ENCODE measurements at regions not wholly inside any gene's neighbourhood (a gene's known extent, or its start where the extent isn't known, plus 50 kb on each side); places are given as distances from the start of the nearest gene placed in this dataset.

DNA sequence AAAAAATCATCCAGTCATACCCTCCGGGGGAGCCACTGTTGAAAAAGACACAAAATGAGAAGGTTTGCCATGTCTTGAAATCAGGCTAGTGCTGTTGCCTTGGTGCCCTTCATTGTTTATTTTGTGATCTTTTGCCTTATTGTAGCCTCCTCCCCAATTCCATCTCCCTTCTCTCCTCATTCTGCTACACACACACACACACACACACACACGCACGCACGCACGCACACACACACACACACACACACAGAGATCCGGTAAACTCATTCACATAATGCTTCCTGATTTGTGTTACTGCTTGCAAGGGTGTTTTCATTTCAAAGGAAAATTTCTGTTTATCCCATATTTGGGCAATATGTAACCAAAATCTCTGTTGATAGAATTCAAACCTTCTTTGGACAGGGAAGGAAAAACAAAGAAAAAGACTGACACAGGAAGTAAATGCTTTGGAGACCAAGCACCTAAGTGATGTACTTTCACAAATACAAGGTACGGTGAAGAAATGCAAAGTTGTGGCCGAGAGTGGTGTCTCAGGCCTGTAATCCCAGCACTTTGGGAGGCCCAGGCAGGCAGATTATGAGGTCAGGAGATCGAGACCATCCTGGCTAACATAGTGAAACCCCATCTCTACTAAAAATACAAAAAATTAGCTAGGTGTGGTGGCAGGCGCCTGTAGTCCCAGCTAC is 141.1 kb upstream of the CDK13 start:
- TF ChIP-seq POLR2AphosphoS5 (IDR thresholded peaks at IDR 0.05; ENCODE audit: low read depth): no peak
- no peak for TF ChIP-seq SPI1 (IDR thresholded peaks at IDR 0.05; ENCODE audit: borderline replicate concordance, low read depth)
- DNase-seq (ENCODE audit: low read depth in 1 of 2, low spot score in 1 of 2): no peak
- H3K27me3 ChIP-seq (ENCODE audit: insufficient read depth, poor library complexity, severe bottlenecking): no peaks in the 10 kb centered on the region
- H3K4me3 ChIP-seq (replicated peaks; ENCODE audit: insufficient read depth, low read length): no peak overlapping the region
- no peak overlapping the region for H3K27ac ChIP-seq (replicated peaks)

DNA sequence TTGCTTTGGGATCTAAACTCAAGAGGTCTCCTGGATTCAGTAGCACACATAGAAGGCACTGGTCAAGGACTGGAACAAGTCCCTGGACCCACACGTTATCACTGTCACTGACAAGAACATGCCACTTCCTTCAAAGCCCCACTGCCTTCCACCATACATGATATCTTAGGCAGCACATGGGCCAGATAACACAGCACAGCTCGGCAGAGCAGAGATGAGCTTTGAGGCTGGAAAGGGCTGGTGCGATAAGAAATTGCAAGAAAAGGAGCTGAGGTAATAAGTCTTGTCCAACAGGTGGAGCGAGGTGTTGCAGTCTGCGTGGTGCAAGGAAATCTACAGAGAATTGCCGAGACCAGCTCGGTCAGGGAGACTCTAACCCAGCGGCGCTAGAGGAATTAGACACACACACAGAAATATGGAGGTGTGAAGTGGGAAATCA is 139.8 kb upstream of the CDK13 start:
- no peak for DNase-seq (ENCODE audit: low read depth in 1 of 2, low spot score in 1 of 2)
- Histone ChIP-seq H3K27ac (replicated peaks) (no peak overlapping the region), H3K27me3 (ENCODE audit: insufficient read depth, poor library complexity, severe bottlenecking) (no peaks in the 10 kb centered on the region), H3K4me3 (replicated peaks; ENCODE audit: insufficient read depth, low read length) (no peak overlapping the region)
- TF ChIP-seq, protein P1, sequence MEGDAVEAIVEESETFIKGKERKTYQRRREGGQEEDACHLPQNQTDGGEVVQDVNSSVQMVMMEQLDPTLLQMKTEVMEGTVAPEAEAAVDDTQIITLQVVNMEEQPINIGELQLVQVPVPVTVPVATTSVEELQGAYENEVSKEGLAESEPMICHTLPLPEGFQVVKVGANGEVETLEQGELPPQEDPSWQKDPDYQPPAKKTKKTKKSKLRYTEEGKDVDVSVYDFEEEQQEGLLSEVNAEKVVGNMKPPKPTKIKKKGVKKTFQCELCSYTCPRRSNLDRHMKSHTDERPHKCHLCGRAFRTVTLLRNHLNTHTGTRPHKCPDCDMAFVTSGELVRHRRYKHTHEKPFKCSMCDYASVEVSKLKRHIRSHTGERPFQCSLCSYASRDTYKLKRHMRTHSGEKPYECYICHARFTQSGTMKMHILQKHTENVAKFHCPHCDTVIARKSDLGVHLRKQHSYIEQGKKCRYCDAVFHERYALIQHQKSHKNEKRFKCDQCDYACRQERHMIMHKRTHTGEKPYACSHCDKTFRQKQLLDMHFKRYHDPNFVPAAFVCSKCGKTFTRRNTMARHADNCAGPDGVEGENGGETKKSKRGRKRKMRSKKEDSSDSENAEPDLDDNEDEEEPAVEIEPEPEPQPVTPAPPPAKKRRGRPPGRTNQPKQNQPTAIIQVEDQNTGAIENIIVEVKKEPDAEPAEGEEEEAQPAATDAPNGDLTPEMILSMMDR (IDR thresholded peaks at IDR 0.05; ENCODE audit: insufficient read depth, low read length): no peak
- TF ChIP-seq POLR2AphosphoS5 (IDR thresholded peaks at IDR 0.05; ENCODE audit: low read depth): no peak
- TF ChIP-seq, protein P2, sequence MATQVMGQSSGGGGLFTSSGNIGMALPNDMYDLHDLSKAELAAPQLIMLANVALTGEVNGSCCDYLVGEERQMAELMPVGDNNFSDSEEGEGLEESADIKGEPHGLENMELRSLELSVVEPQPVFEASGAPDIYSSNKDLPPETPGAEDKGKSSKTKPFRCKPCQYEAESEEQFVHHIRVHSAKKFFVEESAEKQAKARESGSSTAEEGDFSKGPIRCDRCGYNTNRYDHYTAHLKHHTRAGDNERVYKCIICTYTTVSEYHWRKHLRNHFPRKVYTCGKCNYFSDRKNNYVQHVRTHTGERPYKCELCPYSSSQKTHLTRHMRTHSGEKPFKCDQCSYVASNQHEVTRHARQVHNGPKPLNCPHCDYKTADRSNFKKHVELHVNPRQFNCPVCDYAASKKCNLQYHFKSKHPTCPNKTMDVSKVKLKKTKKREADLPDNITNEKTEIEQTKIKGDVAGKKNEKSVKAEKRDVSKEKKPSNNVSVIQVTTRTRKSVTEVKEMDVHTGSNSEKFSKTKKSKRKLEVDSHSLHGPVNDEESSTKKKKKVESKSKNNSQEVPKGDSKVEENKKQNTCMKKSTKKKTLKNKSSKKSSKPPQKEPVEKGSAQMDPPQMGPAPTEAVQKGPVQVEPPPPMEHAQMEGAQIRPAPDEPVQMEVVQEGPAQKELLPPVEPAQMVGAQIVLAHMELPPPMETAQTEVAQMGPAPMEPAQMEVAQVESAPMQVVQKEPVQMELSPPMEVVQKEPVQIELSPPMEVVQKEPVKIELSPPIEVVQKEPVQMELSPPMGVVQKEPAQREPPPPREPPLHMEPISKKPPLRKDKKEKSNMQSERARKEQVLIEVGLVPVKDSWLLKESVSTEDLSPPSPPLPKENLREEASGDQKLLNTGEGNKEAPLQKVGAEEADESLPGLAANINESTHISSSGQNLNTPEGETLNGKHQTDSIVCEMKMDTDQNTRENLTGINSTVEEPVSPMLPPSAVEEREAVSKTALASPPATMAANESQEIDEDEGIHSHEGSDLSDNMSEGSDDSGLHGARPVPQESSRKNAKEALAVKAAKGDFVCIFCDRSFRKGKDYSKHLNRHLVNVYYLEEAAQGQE (IDR thresholded peaks at IDR 0.05; ENCODE audit: insufficient replicate concordance, low read depth): no peak
- no peak for TF ChIP-seq SPI1 (IDR thresholded peaks at IDR 0.05; ENCODE audit: borderline replicate concordance, low read depth)
- TF ChIP-seq GABPA (IDR thresholded peaks at IDR 0.05; ENCODE audit: low read depth): no peak

DNA sequence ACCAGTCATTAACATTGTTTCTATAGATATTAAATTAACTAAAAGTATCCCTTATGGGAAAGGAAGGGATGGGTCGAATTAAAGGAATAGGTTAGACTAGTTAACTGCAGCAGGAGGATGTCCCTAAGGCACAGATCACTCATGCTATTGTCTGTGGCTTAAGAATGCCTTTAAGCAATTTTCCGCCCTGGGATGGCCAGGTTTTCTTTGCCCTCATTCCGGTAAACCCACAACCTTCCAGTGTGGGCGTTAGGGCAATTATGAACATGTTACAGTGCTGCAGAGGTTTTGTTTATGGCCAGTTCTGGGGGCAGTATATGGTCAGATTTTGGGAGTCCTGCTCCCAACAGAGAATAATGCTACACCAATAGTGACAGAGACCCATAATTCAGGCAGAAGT is 139.3 kb upstream of the CDK13 start:
- no peak overlapping the region for H3K27ac ChIP-seq (replicated peaks)
- no peak overlapping the region for H3K4me3 ChIP-seq (replicated peaks; ENCODE audit: insufficient read depth, low read length)
- no peaks in the 10 kb centered on the region for H3K27me3 ChIP-seq (ENCODE audit: insufficient read depth, poor library complexity, severe bottlenecking)
- DNase-seq (ENCODE audit: low read depth in 1 of 2, low spot score in 1 of 2): no peak
- no peak for TF ChIP-seq GABPA (IDR thresholded peaks at IDR 0.05; ENCODE audit: low read depth)
- TF ChIP-seq, protein P1 (IDR thresholded peaks at IDR 0.05; ENCODE audit: insufficient read depth, low read length): no peak

DNA sequence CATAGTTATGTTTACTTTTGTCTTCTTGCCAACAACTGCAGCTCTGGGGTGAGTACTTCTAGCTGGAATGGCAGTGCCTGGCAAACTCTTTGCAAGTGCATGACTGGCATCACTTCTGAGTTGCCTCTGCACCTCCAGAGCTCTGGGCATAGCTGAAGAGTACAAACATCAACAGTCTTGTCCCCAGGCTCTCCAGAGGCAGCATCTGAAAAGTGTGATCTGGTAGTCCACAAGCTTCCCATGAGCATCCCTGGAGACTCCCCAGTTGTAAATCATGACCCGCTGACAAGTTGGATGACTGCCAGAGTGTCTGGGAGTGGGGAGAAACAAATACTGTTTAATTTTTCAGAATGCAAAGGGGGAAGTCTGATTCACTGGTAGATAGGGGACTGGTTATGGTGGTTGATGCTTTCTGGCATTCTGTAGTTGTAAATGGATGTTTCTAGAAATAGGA is 138.9 kb upstream of the CDK13 start:
- Histone ChIP-seq H3K27me3 (ENCODE audit: insufficient read depth, poor library complexity, severe bottlenecking) (no peaks in the 10 kb centered on the region), H3K27ac (replicated peaks) (no peak overlapping the region), H3K4me3 (replicated peaks; ENCODE audit: insufficient read depth, low read length) (no peak overlapping the region)
- no peak for DNase-seq (ENCODE audit: low read depth in 1 of 2, low spot score in 1 of 2)
- TF ChIP-seq GABPA (IDR thresholded peaks at IDR 0.05; ENCODE audit: low read depth) (no peak), POLR2AphosphoS5 (IDR thresholded peaks at IDR 0.05; ENCODE audit: low read depth) (no peak), SPI1 (IDR thresholded peaks at IDR 0.05; ENCODE audit: borderline replicate concordance, low read depth) (no peak)
- TF ChIP-seq, protein P1 (IDR thresholded peaks at IDR 0.05; ENCODE audit: insufficient read depth, low read length): no peak
- TF ChIP-seq, protein P2 (IDR thresholded peaks at IDR 0.05; ENCODE audit: insufficient replicate concordance, low read depth): no peak

All from HL-60 (cell line).